CD14-positive monocyte (primary cell): ENCODE measurements at regions not wholly inside any gene's neighbourhood (a gene's known extent, or its start where the extent isn't known, plus 50 kb on each side); places are given as distances from the start of the nearest gene placed in this dataset.

Source experiments
- DNase-seq, 3 donors: peaks; one replicate each; pipeline ENCODE4 v3.0.0-alpha.2; 2011 to 2022
- H2AFZ ChIP-seq: 2 replicates; pipeline ENCODE4 v1.6.0; 2012; ENCODE audit warnings: mild to moderate bottlenecking, low read depth, low read length, inconsistent platforms; ENCODE audit not compliant: insufficient read depth, poor library complexity, severe bottlenecking
- H3K27ac ChIP-seq, 2 donors: 1 replicate in 1 of 2; 2 replicates in 1 of 2; pipeline ENCODE4 v1.5.1; 2012 to 2013; ENCODE audit warnings: low read length in 2 of 2, control low read depth in 1 of 2, inconsistent platforms in 1 of 2, low read depth in 1 of 2, mild to moderate bottlenecking in 1 of 2
- H3K27me3 ChIP-seq, 2 donors: one replicate each; pipeline versions ENCODE4 v1.6.0 to v1.6.1; 2011 to 2013; ENCODE audit warnings: low read length in 2 of 2; ENCODE audit not compliant: control insufficient read depth in 2 of 2, insufficient read depth in 2 of 2
- H3K36me3 ChIP-seq, 2 donors: replicated peaks in 1 of 2; 1 replicate in 1 of 2; 2 replicates in 1 of 2; pipeline versions ENCODE4 v1.5.1 to v1.6.1; 2012 to 2013; ENCODE audit warnings: low read length in 2 of 2, control low read depth in 1 of 2, inconsistent platforms in 1 of 2, mild to moderate bottlenecking in 1 of 2; ENCODE audit not compliant: insufficient read depth in 2 of 2, control insufficient read depth in 1 of 2
- H3K4me1 ChIP-seq, 2 donors: 1 replicate in 1 of 2; 2 replicates in 1 of 2; pipeline versions ENCODE4 v1.5.1 to v1.6.1; 2012 to 2013; ENCODE audit warnings: low read length in 2 of 2, control low read depth in 1 of 2, inconsistent platforms in 1 of 2, mild to moderate bottlenecking in 1 of 2, moderate library complexity in 1 of 2; ENCODE audit not compliant: insufficient read depth in 2 of 2, control insufficient read depth in 1 of 2
- H3K4me2 ChIP-seq: replicated peaks from 2 replicates; pipeline ENCODE3; 2012; ENCODE audit warnings: low read length, moderate library complexity, mild to moderate bottlenecking; ENCODE audit not compliant: poor library complexity, severe bottlenecking; ENCODE audit errors: extremely low read depth
- H3K4me3 ChIP-seq, 3 experiments: fragments of 200-600 bp in 1 of 3; sonication (generic) in 1 of 3; replicated peaks in 1 of 3; 1 replicate in 2 of 3; 2 replicates in 1 of 3; pipeline ENCODE4 v1.5.1; 2011 to 2013; ENCODE audit warnings: low read length in 3 of 3, mild to moderate bottlenecking in 3 of 3, control low read depth in 2 of 3, low read depth in 2 of 3, inconsistent platforms in 1 of 3, moderate library complexity in 1 of 3
- H3K79me2 ChIP-seq: 2 replicates; pipeline ENCODE4 v1.6.0; 2012; ENCODE audit warnings: mild to moderate bottlenecking, control low read depth, inconsistent platforms, low read length, moderate library complexity; ENCODE audit not compliant: insufficient read depth
- H3K9ac ChIP-seq: 2 replicates; pipeline ENCODE4 v1.6.0; 2017; ENCODE audit warnings: low read length, mild to moderate bottlenecking; ENCODE audit not compliant: insufficient read depth, poor library complexity, severe bottlenecking
- H3K9me3 ChIP-seq, 2 donors: replicated peaks in 1 of 2; 1 replicate in 1 of 2; 2 replicates in 1 of 2; pipeline versions ENCODE4 v1.5.1 to v1.6.1; 2012 to 2013; ENCODE audit warnings: low read length in 2 of 2, control low read depth in 1 of 2; ENCODE audit not compliant: control insufficient read depth in 1 of 2, insufficient read depth in 1 of 2
- H4K20me1 ChIP-seq: 2 replicates; pipeline ENCODE4 v1.6.0; 2012; ENCODE audit warnings: mild to moderate bottlenecking, low read length, control low read depth, moderate library complexity; ENCODE audit not compliant: insufficient read depth
- H3K27ac Mint-ChIP-seq, 7 donors: one replicate each; pipeline ENCODE4 v1.8.0; 2020; ENCODE audit warnings: mild to moderate bottlenecking in 7 of 7, mixed read lengths in 7 of 7, moderate library complexity in 6 of 7, inconsistent platforms in 2 of 7
- H3K27me3 Mint-ChIP-seq, 3 donors: one replicate each; pipeline ENCODE4 v1.8.0; 2021 to 2022; ENCODE audit warnings: low read depth in 3 of 3, mild to moderate bottlenecking in 3 of 3, mixed read lengths in 3 of 3, moderate library complexity in 3 of 3, inconsistent platforms in 1 of 3
- H3K36me3 Mint-ChIP-seq, 2 donors: one replicate each; pipeline ENCODE4 v1.8.0; 2020; ENCODE audit warnings: mixed read lengths in 2 of 2, inconsistent platforms in 1 of 2, mild to moderate bottlenecking in 1 of 2
- H3K4me1 Mint-ChIP-seq: one replicate; pipeline ENCODE4 v1.8.0; 2020; ENCODE audit warnings: mild to moderate bottlenecking, mixed read lengths
- H3K4me3 Mint-ChIP-seq, 2 donors: one replicate each; pipeline ENCODE4 v1.8.0; 2020; ENCODE audit warnings: mild to moderate bottlenecking in 2 of 2, mixed read lengths in 2 of 2, moderate library complexity in 1 of 2
- H3K9me3 Mint-ChIP-seq, 7 donors: one replicate each; pipeline ENCODE4 v1.8.0; 2020 to 2022; ENCODE audit warnings: mixed read lengths in 7 of 7, mild to moderate bottlenecking in 6 of 7, moderate library complexity in 6 of 7, inconsistent platforms in 2 of 7
- CTCF ChIP-seq: fragments of 200-600 bp; IDR thresholded peaks from one replicate; pipeline ENCODE4 v1.8.0; 2022; ENCODE audit warnings: antibody characterized with exemption, mild to moderate bottlenecking
- WGBS: methylation state at CpG from one replicate; pipeline ENCODE4 v1.1.5; 2013; ENCODE audit warnings: missing lambda C conversion rate; ENCODE audit not compliant: insufficient coverage; 5-methylcytosine and 5-hydroxymethylcytosine counted together
- intact Hi-C, 2 donors: fragments of 100-400 bp; cut with micrococcal nuclease; formaldehyde crosslinking; loops; one replicate each; pipeline versions ENCODE4 v1.15.0 to v1.15.1; 2023

DNA sequence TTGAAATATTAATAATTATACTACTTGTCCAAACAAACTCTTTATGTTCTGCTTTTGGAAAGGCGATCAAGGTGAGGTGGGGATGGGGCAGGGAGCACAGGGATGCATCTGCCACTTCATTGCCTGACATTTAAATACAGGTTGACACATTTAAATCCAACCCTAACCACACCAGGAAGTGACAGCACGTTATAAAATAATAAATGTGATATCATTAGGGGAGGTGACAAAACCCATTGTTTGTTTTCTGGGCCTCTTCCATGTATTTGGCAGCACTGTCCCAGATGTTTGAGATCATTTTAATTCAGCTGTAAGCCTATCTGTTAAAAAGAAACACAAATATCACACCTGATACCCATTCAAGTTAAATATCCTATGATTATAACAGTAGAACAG is 342.4 kb upstream of the ARID1B start:
- Mint-ChIP-seq H3K4me3 (no peak overlapping the region), H3K4me1 (no peaks in the 10 kb centered on the region), H3K27ac (no peak overlapping the region), H3K27me3 (peaks cover 0 to 3% (median 0%) of the 10 kb centered on the region in 3 donors), H3K9me3 (peaks cover 0 to 7% (median 2%) of the 10 kb centered on the region in 7 donors), H3K36me3 (no peaks in the 10 kb centered on the region)
- no peaks in the 10 kb centered on the region for H3K4me1 ChIP-seq
- DNase-seq, result no peak
- intact Hi-C loops, result no loop called here
- WGBS, result no CpG with 5 or more reads among the region's 2 CpGs
- peaks cover 0 to 3% of the 10 kb centered on the region in 2 donors for H3K9me3 ChIP-seq
- H4K20me1 ChIP-seq, result no peaks in the 10 kb centered on the region
- no peaks in the 10 kb centered on the region for H3K36me3 ChIP-seq
- H3K4me2 ChIP-seq, result no peak overlapping the region
- no peak for TF ChIP-seq CTCF
- H2AFZ ChIP-seq, result no peak overlapping the region
- no peak overlapping the region for H3K9ac ChIP-seq
- H3K4me3 ChIP-seq, result no peak overlapping the region
- no peaks in the 10 kb centered on the region for H3K27me3 ChIP-seq
- H3K27ac ChIP-seq, result no peak overlapping the region
- H3K79me2 ChIP-seq, result no peaks in the 10 kb centered on the region

- Histone ChIP-seq H3K9ac (no peak overlapping the region), H3K9me3 (peaks cover 0 to 3% of the 10 kb centered on the region in 2 donors), H3K27me3 (no peaks in the 10 kb centered on the region), H3K4me2 (no peak overlapping the region), H3K4me3 (no peak overlapping the region), H4K20me1 (no peaks in the 10 kb centered on the region), H3K27ac (no peak overlapping the region), H3K36me3 (no peaks in the 10 kb centered on the region), H3K4me1 (no peaks in the 10 kb centered on the region), H3K79me2 (no peaks in the 10 kb centered on the region), H2AFZ (no peak overlapping the region)
- DNase-seq, result no peak
- Mint-ChIP-seq H3K36me3 (no peaks in the 10 kb centered on the region), H3K27ac (no peak overlapping the region), H3K9me3 (peaks cover 0 to 7% (median 2%) of the 10 kb centered on the region in 7 donors), H3K27me3 (peaks cover 0 to 3% (median 0%) of the 10 kb centered on the region in 3 donors), H3K4me1 (no peaks in the 10 kb centered on the region), H3K4me3 (no peak overlapping the region)
- TF ChIP-seq CTCF, result no peak
- intact Hi-C loops, result no loop called here
- no CpG with 5 or more reads among the region's 5 CpGs for WGBS
Measured at GRCh38 chr6:156434049-156434794, 343.0 kb upstream of the ARID1B start.
